Panc1 (cell line): ENCODE measurements at regions not wholly inside any gene's neighbourhood (a gene's known extent, or its start where the extent isn't known, plus 50 kb on each side); places are given as distances from the start of the nearest gene placed in this dataset.
A peak's percentile ranks its signal among the peaks of the same experiment; 100 is the strongest.

Source experiments
- ATAC-seq: fragments of 200-7000 bp; cut with Tn5 transposase; 2 replicates; pipeline ENCODE4 v1.9.1; 2020; ENCODE audit warnings: mild to moderate bottlenecking, moderate library complexity
- BruUV-seq: library from RNA; stranded (reverse); fragments of 400-500 nt; replicated peaks from 2 replicates; lab custom pipeline; 2021; lab: Mats Ljungman, UMichigan
- CTCF ChIA-PET: fragments of 300-600 bp; sonication (Branson Sonifier 250); formaldehyde crosslinking; loops from one replicate; lab custom pipeline; 2022; ENCODE audit warnings: antibody characterized with exemption; lab: Charles Lee
- POLR2A ChIA-PET: fragments of 300-600 bp; sonication (Branson Sonifier 250); formaldehyde crosslinking; loops from one replicate; lab custom pipeline; 2022; ENCODE audit warnings: antibody characterized with exemption; lab: Charles Lee
- DNase-seq: peaks from one replicate; pipeline ENCODE4 v3.0.0-alpha.2; 2010; ENCODE audit warnings: low read depth, low spot score
- H3K27ac ChIP-seq: 2 replicates; pipeline ENCODE4 v1.5.1; 2011; ENCODE audit warnings: mild to moderate bottlenecking, low read length, inconsistent platforms
- H3K27me3 ChIP-seq: fragments of 200-500 bp; sonication (Bioruptor generic); 2 replicates; pipeline ENCODE4 v1.6.0; 2014; ENCODE audit warnings: low read length, inconsistent platforms; ENCODE audit not compliant: control insufficient read depth, insufficient read depth
- H3K36me3 ChIP-seq: fragments of 200-500 bp; sonication (Bioruptor generic); 2 replicates; pipeline ENCODE4 v1.5.1; 2014; ENCODE audit warnings: inconsistent platforms, mild to moderate bottlenecking, low read length, moderate library complexity; ENCODE audit not compliant: control insufficient read depth, insufficient read depth
- H3K4me1 ChIP-seq: 2 replicates; pipeline ENCODE4 v1.5.1; 2011; ENCODE audit warnings: inconsistent platforms, mild to moderate bottlenecking, low read length, moderate library complexity; ENCODE audit not compliant: control insufficient read depth, insufficient read depth
- H3K4me3 ChIP-seq, 2 experiments: 2 replicates each; pipeline ENCODE4 v1.5.1; 2011 to 2012; ENCODE audit warnings: low read depth in 2 of 2, low read length in 2 of 2, mild to moderate bottlenecking in 2 of 2, inconsistent platforms in 1 of 2, moderate library complexity in 1 of 2
- H3K9me3 ChIP-seq: fragments of 200-500 bp; sonication (Bioruptor generic); 2 replicates; pipeline ENCODE4 v1.5.1; 2014; ENCODE audit warnings: low read depth, mild to moderate bottlenecking, inconsistent platforms, low read length, moderate library complexity; ENCODE audit not compliant: control insufficient read depth, insufficient read depth
- POLR2AphosphoS5 ChIP-seq: IDR thresholded peaks from 2 replicates; pipeline ENCODE4 v1.6.1; 2012; ENCODE audit warnings: mild to moderate bottlenecking, low read depth, low read length, moderate library complexity
- SIN3A ChIP-seq: IDR thresholded peaks from 2 replicates; pipeline ENCODE4 v1.6.1; 2012; ENCODE audit warnings: low read depth, mild to moderate bottlenecking, low read length, moderate library complexity, borderline replicate concordance; ENCODE audit not compliant: insufficient read depth
- TCF7L2 ChIP-seq: IDR thresholded peaks from 2 replicates; pipeline ENCODE4 v1.6.1; 2011; ENCODE audit warnings: mild to moderate bottlenecking, low read depth, low read length, inconsistent platforms
- in situ Hi-C: cut with HindIII; loops from 2 replicates; pipeline ENCODE4 v1.10.0; 2016; ENCODE audit warnings: low sequenced_read_pairs, low pct_unique_long_range_greater_than_20kb
- intact Hi-C: fragments of 100-400 bp; cut with micrococcal nuclease; formaldehyde crosslinking; loops from one replicate; pipeline ENCODE4 v1.10.0; 2022; ENCODE audit not compliant: unreplicated experiment
- TF ChIP-seq, protein P1 (sequence below): fragments of 450-650 bp; IDR thresholded peaks from 2 replicates; pipeline ENCODE4 v1.5.1; 2017; ENCODE audit warnings: mild to moderate bottlenecking
- TF ChIP-seq, protein P2 (sequence below), 2 experiments: IDR thresholded peaks; 2 replicates each; pipeline ENCODE4 v1.6.1; 2011 to 2012; ENCODE audit warnings: low read depth in 2 of 2, control low read depth in 1 of 2, low read length in 1 of 2, mild to moderate bottlenecking in 1 of 2, moderate library complexity in 1 of 2; ENCODE audit not compliant: insufficient read depth in 1 of 2

DNA sequence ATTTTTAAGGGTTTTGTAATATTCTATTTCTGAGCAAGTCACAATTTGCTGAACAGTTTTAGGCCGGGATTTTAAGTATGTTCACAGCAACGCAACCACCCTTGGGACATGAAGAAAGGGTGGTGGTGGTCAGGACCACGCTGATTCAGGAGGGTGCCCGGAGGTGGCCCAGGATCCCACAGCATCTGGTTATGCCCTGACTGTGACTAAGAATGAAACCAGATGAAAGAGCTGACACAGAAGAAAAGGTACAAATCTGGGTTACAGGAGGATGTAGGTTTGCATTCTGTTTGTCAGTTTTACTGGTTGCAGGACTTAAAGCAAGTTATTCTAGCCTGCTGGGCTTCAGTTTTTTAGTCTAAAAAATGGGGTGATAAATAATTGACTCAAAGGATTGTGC is 279.7 kb downstream of the CCSER2 start:
- Histone ChIP-seq H3K4me1 (no peaks in the 10 kb centered on the region), H3K27me3 (peaks cover 12% of the 10 kb centered on the region), H3K9me3 (no peaks in the 10 kb centered on the region), H3K36me3 (no peaks in the 10 kb centered on the region), H3K27ac (no peak overlapping the region), H3K4me3 (no peak overlapping the region)
- TF ChIP-seq TCF7L2, result no peak
- no peak for TF ChIP-seq POLR2AphosphoS5
- TF ChIP-seq, protein P1, sequence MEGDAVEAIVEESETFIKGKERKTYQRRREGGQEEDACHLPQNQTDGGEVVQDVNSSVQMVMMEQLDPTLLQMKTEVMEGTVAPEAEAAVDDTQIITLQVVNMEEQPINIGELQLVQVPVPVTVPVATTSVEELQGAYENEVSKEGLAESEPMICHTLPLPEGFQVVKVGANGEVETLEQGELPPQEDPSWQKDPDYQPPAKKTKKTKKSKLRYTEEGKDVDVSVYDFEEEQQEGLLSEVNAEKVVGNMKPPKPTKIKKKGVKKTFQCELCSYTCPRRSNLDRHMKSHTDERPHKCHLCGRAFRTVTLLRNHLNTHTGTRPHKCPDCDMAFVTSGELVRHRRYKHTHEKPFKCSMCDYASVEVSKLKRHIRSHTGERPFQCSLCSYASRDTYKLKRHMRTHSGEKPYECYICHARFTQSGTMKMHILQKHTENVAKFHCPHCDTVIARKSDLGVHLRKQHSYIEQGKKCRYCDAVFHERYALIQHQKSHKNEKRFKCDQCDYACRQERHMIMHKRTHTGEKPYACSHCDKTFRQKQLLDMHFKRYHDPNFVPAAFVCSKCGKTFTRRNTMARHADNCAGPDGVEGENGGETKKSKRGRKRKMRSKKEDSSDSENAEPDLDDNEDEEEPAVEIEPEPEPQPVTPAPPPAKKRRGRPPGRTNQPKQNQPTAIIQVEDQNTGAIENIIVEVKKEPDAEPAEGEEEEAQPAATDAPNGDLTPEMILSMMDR, result no peak
- TF ChIP-seq, protein P2, sequence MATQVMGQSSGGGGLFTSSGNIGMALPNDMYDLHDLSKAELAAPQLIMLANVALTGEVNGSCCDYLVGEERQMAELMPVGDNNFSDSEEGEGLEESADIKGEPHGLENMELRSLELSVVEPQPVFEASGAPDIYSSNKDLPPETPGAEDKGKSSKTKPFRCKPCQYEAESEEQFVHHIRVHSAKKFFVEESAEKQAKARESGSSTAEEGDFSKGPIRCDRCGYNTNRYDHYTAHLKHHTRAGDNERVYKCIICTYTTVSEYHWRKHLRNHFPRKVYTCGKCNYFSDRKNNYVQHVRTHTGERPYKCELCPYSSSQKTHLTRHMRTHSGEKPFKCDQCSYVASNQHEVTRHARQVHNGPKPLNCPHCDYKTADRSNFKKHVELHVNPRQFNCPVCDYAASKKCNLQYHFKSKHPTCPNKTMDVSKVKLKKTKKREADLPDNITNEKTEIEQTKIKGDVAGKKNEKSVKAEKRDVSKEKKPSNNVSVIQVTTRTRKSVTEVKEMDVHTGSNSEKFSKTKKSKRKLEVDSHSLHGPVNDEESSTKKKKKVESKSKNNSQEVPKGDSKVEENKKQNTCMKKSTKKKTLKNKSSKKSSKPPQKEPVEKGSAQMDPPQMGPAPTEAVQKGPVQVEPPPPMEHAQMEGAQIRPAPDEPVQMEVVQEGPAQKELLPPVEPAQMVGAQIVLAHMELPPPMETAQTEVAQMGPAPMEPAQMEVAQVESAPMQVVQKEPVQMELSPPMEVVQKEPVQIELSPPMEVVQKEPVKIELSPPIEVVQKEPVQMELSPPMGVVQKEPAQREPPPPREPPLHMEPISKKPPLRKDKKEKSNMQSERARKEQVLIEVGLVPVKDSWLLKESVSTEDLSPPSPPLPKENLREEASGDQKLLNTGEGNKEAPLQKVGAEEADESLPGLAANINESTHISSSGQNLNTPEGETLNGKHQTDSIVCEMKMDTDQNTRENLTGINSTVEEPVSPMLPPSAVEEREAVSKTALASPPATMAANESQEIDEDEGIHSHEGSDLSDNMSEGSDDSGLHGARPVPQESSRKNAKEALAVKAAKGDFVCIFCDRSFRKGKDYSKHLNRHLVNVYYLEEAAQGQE (IDR thresholded peaks at IDR 0.05; ENCODE audit: insufficient read depth in 1 of 2, low read depth in 2 of 2, low read length in 1 of 2), result no peak
- no peak for TF ChIP-seq SIN3A
- intact Hi-C loops (no loop called here), in situ Hi-C loops (no loop called here)
- DNase-seq (no peak), ATAC-seq (no peak)
- no TSS peak for BruUV-seq
- CTCF ChIA-PET, result no interaction called here
- POLR2A ChIA-PET, result no interaction called here

DNA sequence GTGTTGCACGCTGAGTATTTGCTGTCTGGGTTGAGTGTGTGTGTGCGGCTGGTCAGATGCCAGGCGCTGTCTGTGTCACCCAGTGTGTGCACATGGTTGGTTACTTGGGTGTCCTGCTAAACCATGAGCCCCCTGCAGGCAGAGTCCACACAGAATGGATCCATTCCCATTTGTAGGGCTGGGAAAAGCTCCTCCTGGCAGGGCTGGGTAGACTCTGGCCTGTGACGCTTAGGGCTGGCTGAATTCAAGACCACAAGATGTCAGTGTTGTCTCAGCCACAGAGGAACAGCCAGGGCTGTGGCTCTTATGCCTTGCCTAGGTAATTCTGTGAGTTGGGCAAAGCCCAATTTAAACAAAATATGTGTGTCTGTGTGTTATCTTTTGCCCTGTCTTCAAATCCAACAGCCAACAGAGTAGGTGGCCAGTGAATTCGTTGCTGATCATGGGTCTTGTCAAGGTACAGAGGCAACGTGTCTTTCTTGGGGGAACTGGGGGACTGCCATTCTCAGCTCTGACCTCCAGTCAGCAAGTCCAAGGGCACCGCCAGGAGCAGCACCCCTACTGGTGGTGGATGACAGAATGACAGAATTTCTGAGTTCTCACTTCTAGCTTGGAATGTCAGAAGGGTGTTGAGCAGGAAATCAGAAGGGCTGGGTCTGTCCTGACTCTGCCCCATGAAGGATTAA is 285.1 kb downstream of the CCSER2 start:
- CTCF ChIA-PET, result interaction anchor here (0.6 to 1.4 kb wide), 4 partner anchors 19 to 524 kb away, joined by 3 to 6 read pairs (median 4); no protein-coding TSS in a partner anchor
- peak; percentile 24 for DNase-seq
- H3K4me1 ChIP-seq, result no peaks in the 10 kb centered on the region
- no peak overlapping the region for H3K27ac ChIP-seq
- no peak for TF ChIP-seq SIN3A
- TF ChIP-seq, protein P1, result peak; percentile 88
- no peak for TF ChIP-seq POLR2AphosphoS5
- TF ChIP-seq TCF7L2, result no peak
- no peak overlapping the region for H3K4me3 ChIP-seq
- in situ Hi-C loops (no loop called here), intact Hi-C loops (no loop called here)
- H3K9me3 ChIP-seq, result no peaks in the 10 kb centered on the region
- H3K36me3 ChIP-seq, result no peaks in the 10 kb centered on the region
- POLR2A ChIA-PET, result no interaction called here
- no TSS peak for BruUV-seq
- peak; percentile 99 for ATAC-seq
- no peaks in the 10 kb centered on the region for H3K27me3 ChIP-seq
